ENCODE measurements at regions not wholly inside any gene's neighbourhood (a gene's known extent, or its start where the extent isn't known, plus 50 kb on each side); places are given as distances from the start of the nearest gene placed in this dataset.
A peak's percentile ranks its signal among the peaks of the same experiment; 100 is the strongest.

GRCh38 chr4:156230176-156230575 lies 276.5 kb upstream of the CTSO start:
- no peaks in the 10 kb centered on the region for H3K9me3 Mint-ChIP-seq
- DNase-seq = no peak
- no peak overlapping the region for H3K27ac Mint-ChIP-seq
- no peaks in the 10 kb centered on the region for H3K27me3 Mint-ChIP-seq (ENCODE audit: insufficient read depth)
- TF ChIP-seq CTCF (IDR thresholded peaks at IDR 0.05) = no peak
- no peaks in the 10 kb centered on the region for H3K36me3 Mint-ChIP-seq (ENCODE audit: low read depth)
- no peak overlapping the region for H3K4me3 Mint-ChIP-seq
- H3K4me1 Mint-ChIP-seq (ENCODE audit: low read depth) = no peaks in the 10 kb centered on the region

- no peaks in the 10 kb centered on the region for H3K36me3 Mint-ChIP-seq (ENCODE audit: low read depth)
- H3K27me3 Mint-ChIP-seq (ENCODE audit: insufficient read depth) = no peaks in the 10 kb centered on the region
- no peak for TF ChIP-seq CTCF (IDR thresholded peaks at IDR 0.05)
- no peak overlapping the region for H3K27ac Mint-ChIP-seq
- no peak overlapping the region for H3K4me3 Mint-ChIP-seq
- no peaks in the 10 kb centered on the region for H3K4me1 Mint-ChIP-seq (ENCODE audit: low read depth)
- H3K9me3 Mint-ChIP-seq = no peaks in the 10 kb centered on the region
- DNase-seq = peak; percentile 11
Observed at GRCh38 chr4:156228676-156229075, 275.0 kb upstream of the CTSO start.

- Mint-ChIP-seq H3K27ac (no peak overlapping the region), H3K27me3 (ENCODE audit: insufficient read depth) (no peaks in the 10 kb centered on the region), H3K4me3 (no peak overlapping the region), H3K4me1 (ENCODE audit: low read depth) (no peaks in the 10 kb centered on the region), H3K9me3 (no peaks in the 10 kb centered on the region), H3K36me3 (ENCODE audit: low read depth) (no peaks in the 10 kb centered on the region)
- no peak for TF ChIP-seq CTCF (IDR thresholded peaks at IDR 0.05)
- no peak for DNase-seq
Observed at GRCh38 chr4:156227321-156227720, 273.7 kb upstream of the CTSO start.

GRCh38 chr4:156223985-156224384 lies 270.3 kb upstream of the CTSO start:
- peaks cover 10% of the 10 kb centered on the region; the same call in 1 of the 2 replicates for H3K4me1 Mint-ChIP-seq (ENCODE audit: low read depth)
- no peak for DNase-seq
- H3K9me3 Mint-ChIP-seq = no peaks in the 10 kb centered on the region
- H3K36me3 Mint-ChIP-seq (ENCODE audit: low read depth) = no peaks in the 10 kb centered on the region
- no peak overlapping the region for H3K27ac Mint-ChIP-seq
- no peak for TF ChIP-seq CTCF (IDR thresholded peaks at IDR 0.05)
- no peak overlapping the region for H3K4me3 Mint-ChIP-seq
- H3K27me3 Mint-ChIP-seq (ENCODE audit: insufficient read depth) = no peaks in the 10 kb centered on the region

GRCh38 chr4:156217236-156217635 lies 263.6 kb upstream of the CTSO start:
- Mint-ChIP-seq H3K4me3 (no peak overlapping the region), H3K9me3 (no peaks in the 10 kb centered on the region), H3K4me1 (ENCODE audit: low read depth) (peaks cover 10% of the 10 kb centered on the region; the same call in 1 of the 2 replicates), H3K27ac (no peak overlapping the region), H3K36me3 (ENCODE audit: low read depth) (no peaks in the 10 kb centered on the region), H3K27me3 (ENCODE audit: insufficient read depth) (peaks cover 6% of the 10 kb centered on the region; the same call in 1 of the 2 replicates)
- TF ChIP-seq CTCF (IDR thresholded peaks at IDR 0.05) = no peak
- DNase-seq = no peak

- Mint-ChIP-seq H3K36me3 (ENCODE audit: low read depth) (no peaks in the 10 kb centered on the region), H3K4me3 (no peak overlapping the region), H3K9me3 (no peaks in the 10 kb centered on the region)
Observed at GRCh38 chr4:156201050-156201449, 247.4 kb upstream of the CTSO start.

More at GRCh38 chr4:156201050-156201449, 247.4 kb upstream of the CTSO start:
- DNase-seq = no peak
- no peaks in the 10 kb centered on the region for H3K4me1 Mint-ChIP-seq (ENCODE audit: low read depth)
- no peak overlapping the region for H3K27ac Mint-ChIP-seq
- no peak for TF ChIP-seq CTCF (IDR thresholded peaks at IDR 0.05)
- H3K27me3 Mint-ChIP-seq (ENCODE audit: insufficient read depth) = no peaks in the 10 kb centered on the region; the same call in 1 of the 2 replicates

All from HFFc6 (cell line).